Heart right ventricle (tissue), 16 donors: ENCODE measurements at regions not wholly inside any gene's neighbourhood (a gene's known extent, or its start where the extent isn't known, plus 50 kb on each side); places are given as distances from the start of the nearest gene placed in this dataset.

ENCODE experiments used
- ATAC-seq, 8 donors: fragments of 200-7000 bp; cut with Tn5 transposase; one replicate each; pipeline ENCODE4 v1.9.1; 2020; ENCODE audit warnings: mild to moderate bottlenecking in 8 of 8, moderate library complexity in 8 of 8, moderate number of reproducible peaks in 1 of 8
- DNase-seq, 2 donors: peaks; one replicate each; pipeline ENCODE4 v3.0.0-alpha.2; 2020
- H3K27ac ChIP-seq, 10 donors: fragments of 200-600 bp; sonication (generic) in 2 of 10; one replicate each; pipeline versions ENCODE4 v1.5.0 to v1.8.0; 2020 to 2022; ENCODE audit warnings: mild to moderate bottlenecking in 3 of 10
- H3K27me3 ChIP-seq, 7 donors: fragments of 200-600 bp; one replicate each; pipeline ENCODE4 v1.8.0; 2021 to 2022; ENCODE audit warnings: mild to moderate bottlenecking in 2 of 7
- H3K36me3 ChIP-seq, 9 donors: fragments of 200-600 bp; sonication (generic) in 1 of 9; one replicate each; pipeline versions ENCODE4 v1.5.0 to v1.8.0; 2020 to 2022; ENCODE audit warnings: mild to moderate bottlenecking in 2 of 9
- H3K4me1 ChIP-seq, 9 donors: fragments of 200-600 bp; sonication (generic) in 1 of 9; one replicate each; pipeline versions ENCODE4 v1.5.0 to v1.8.0; 2020 to 2022; ENCODE audit warnings: mild to moderate bottlenecking in 4 of 9
- H3K4me3 ChIP-seq, 10 donors: fragments of 200-600 bp; sonication (generic) in 2 of 10; one replicate each; pipeline versions ENCODE4 v1.5.0 to v1.8.0; 2020 to 2022; ENCODE audit warnings: mild to moderate bottlenecking in 7 of 10, moderate library complexity in 2 of 10
- H3K9me3 ChIP-seq, 11 donors: fragments of 200-600 bp in 10 of 11; sonication (generic) in 2 of 11; one replicate each; pipeline versions ENCODE4 v1.5.0 to v1.8.0; 2013 to 2022; ENCODE audit warnings: mild to moderate bottlenecking in 2 of 11, control low read depth in 1 of 11, moderate library complexity in 1 of 11
- WGBS, 2 donors: extraction: QIAGEN DNeasy Blood & Tissue Kit; methylation state at CpG; one replicate each; pipeline ENCODE4 v1.1.7; 2013; ENCODE audit warnings: inconsistent platforms in 1 of 2; 5-methylcytosine and 5-hydroxymethylcytosine counted together
- intact Hi-C, 10 donors: fragments of 100-400 bp; cut with DNase I; formaldehyde crosslinking; loops; one replicate each; pipeline versions ENCODE4 v1.11.1 to v1.14.2; 2022
- TF ChIP-seq, protein P1 (sequence below), 9 donors: fragments of 200-600 bp; sonication (generic) in 2 of 9; IDR thresholded peaks; one replicate each; pipeline versions ENCODE4 v1.5.0 to v1.8.0; 2021 to 2022; ENCODE audit warnings: antibody characterized with exemption in 9 of 9, mild to moderate bottlenecking in 5 of 9, moderate library complexity in 1 of 9
- donor health status: Arrhythmogenic right ventricular cardiomyopathy.
- donor health status: ischemic (EF 13 %, LVEDD 7.1; RV severe dilation, severe dysfunction).
- donor health status: healthy with polysubstance abuse.
- donor health status: DM: no; HTN: yes; CAD: no.
- donor health status: DM: no; HTN: no; CAD: no.
- donor health status: ischemic (EF 25% LVEDD 6.9; RV normal size, moderate dysfunction).
- donor health status: ischemic (EF 25% LVEDD 5.7; RV mildly dilated, moderate dysfunction).
- donor health status: healthy.
- donor health status: DM: yes; HTN: yes; CAD: no.
- donor health status: Ischemic cardiomyopathy.
- donor health status: ischemic (EF 35%, LVEDD 5.7; RV mildly dilated, moderate dysfunction).
- donor health status: nonischemic (EF 11% LVEDD 7.7; RV severe dilation, severe dysfunction).
- donor health status: DM: yes; HTN: yes; CAD: no.
- donor health status: PGD.
- donor health status: ischemic (EF 29% LVEDD 5.4; RV normal size, mild dysfunction).
- donor health status: nonischemic (EF 23%, LVEDD 6.1; RV moderate dilation, normal function).

DNA sequence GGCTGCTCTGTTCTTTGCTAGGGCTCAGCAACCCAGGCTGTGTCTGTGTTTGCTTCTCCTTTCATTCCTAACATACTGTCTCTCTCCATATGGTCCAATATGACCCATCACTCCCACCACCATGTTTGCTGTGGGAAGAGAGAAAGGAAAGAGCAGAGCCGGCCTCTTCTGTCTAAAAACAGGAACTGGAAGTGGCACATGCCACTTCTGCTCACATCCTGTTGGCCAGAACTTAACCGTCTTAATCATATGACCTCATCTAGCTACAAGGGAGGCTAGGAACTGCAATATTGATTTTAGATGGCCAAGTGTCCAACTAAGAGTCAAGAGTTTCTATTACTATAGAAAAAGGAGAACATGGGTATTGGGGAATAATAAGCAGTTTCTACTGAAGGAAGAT lies 212.5 kb upstream of the CHD6 start:
- no peaks in the 10 kb centered on the region for H3K4me1 ChIP-seq
- TF ChIP-seq, protein P1, sequence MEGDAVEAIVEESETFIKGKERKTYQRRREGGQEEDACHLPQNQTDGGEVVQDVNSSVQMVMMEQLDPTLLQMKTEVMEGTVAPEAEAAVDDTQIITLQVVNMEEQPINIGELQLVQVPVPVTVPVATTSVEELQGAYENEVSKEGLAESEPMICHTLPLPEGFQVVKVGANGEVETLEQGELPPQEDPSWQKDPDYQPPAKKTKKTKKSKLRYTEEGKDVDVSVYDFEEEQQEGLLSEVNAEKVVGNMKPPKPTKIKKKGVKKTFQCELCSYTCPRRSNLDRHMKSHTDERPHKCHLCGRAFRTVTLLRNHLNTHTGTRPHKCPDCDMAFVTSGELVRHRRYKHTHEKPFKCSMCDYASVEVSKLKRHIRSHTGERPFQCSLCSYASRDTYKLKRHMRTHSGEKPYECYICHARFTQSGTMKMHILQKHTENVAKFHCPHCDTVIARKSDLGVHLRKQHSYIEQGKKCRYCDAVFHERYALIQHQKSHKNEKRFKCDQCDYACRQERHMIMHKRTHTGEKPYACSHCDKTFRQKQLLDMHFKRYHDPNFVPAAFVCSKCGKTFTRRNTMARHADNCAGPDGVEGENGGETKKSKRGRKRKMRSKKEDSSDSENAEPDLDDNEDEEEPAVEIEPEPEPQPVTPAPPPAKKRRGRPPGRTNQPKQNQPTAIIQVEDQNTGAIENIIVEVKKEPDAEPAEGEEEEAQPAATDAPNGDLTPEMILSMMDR (IDR thresholded peaks at IDR 0.05): no peak
- H3K4me3 ChIP-seq: no peak overlapping the region
- ATAC-seq (no peak), DNase-seq (no peak)
- WGBS, 2 donors: 42 to 74% methylated on average over 2 of the region's 2 CpGs
- no peak overlapping the region for H3K27ac ChIP-seq
- peaks cover 0 to 3% (median 0%) of the 10 kb centered on the region in 11 donors for H3K9me3 ChIP-seq
- H3K27me3 ChIP-seq: peaks cover 0 to 43% (median 15%) of the 10 kb centered on the region in 7 donors
- H3K36me3 ChIP-seq: no peaks in the 10 kb centered on the region
- intact Hi-C loops: no loop called here

DNA sequence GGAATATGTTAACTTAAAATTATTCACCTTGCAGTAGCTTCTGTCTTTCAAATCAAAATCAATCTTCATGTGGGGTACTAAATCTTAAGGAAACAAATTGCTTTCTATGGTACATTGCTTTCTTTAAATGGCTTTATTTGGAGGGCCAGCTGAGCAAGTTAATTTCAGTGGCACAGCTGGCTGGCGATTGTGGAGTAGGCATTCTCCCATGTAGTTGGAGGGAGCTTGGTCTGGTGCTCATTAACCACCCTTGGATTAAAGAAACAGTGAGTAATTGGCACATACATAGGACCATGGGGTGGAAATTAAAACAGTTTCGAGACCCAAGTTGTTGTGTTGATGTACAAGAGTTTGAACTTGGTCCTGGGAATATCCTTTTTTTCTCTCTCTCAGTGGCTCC lies 201.3 kb upstream of the CHD6 start:
- TF ChIP-seq, protein P1 (IDR thresholded peaks at IDR 0.05): no peak
- Histone ChIP-seq H3K27ac (no peak overlapping the region), H3K36me3 (no peaks in the 10 kb centered on the region), H3K27me3 (peaks cover 0 to 19% (median 0%) of the 10 kb centered on the region in 7 donors), H3K4me1 (no peaks in the 10 kb centered on the region), H3K4me3 (no peak overlapping the region), H3K9me3 (peaks cover 0 to 4% (median 0%) of the 10 kb centered on the region in 11 donors)
- intact Hi-C loops: no loop called here
- ATAC-seq: no peak
- WGBS, 2 donors: 65 to 76% methylated on average over 2 of the region's 2 CpGs
- DNase-seq: no peak

DNA sequence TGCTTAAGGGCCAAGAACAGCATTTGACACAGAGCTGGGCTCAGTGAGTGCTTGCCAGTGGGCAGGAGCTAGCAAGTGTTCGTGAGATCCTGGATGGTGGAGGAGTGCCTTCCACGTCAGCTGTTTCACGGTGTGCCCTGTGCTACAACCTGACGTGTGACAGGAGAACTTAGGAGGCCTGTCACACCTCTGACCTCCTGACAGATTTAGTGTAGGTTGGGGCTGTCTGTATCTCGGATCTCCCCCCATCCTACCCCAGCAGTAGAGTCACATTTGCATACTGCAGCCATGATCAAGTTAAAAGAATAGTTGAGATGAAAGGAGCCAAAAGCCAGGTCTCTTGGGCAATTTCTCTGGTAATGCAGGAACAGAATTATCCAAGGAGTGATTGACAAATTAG lies 200.8 kb upstream of the CHD6 start:
- 42 to 49% methylated on average over 5 of the region's 5 CpGs for WGBS, 2 donors
- no peak for ATAC-seq
- peaks cover 0 to 19% (median 0%) of the 10 kb centered on the region in 7 donors for H3K27me3 ChIP-seq
- intact Hi-C loops: no loop called here
- TF ChIP-seq, protein P1 (IDR thresholded peaks at IDR 0.05): no peak
- H3K4me3 ChIP-seq: no peak overlapping the region
- no peaks in the 10 kb centered on the region for H3K36me3 ChIP-seq
- H3K27ac ChIP-seq: no peak overlapping the region
- H3K4me1 ChIP-seq: no peaks in the 10 kb centered on the region
- DNase-seq: no peak
- peaks cover 0 to 4% (median 0%) of the 10 kb centered on the region in 11 donors for H3K9me3 ChIP-seq

DNA sequence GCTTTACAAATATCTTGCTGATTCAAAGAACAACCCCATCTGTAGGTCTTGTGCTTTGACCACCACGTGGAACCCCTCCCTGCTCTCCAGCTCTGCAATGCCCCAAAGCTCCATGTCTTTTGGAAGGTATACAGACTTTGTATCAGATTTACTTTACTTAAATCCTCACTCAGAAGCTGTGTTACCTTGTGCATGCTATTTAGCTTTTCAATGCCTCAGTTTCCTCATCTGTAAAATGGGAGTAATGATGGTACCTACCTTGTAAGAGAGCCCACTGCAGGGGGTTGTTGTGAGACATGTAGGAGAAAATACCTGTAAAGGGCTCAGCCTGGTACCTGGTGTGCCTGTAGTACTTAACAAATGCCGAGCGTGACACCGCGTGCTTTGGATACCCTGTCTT lies 200.2 kb upstream of the CHD6 start:
- Histone ChIP-seq H3K36me3 (no peaks in the 10 kb centered on the region), H3K9me3 (peaks cover 0 to 4% (median 0%) of the 10 kb centered on the region in 11 donors), H3K4me1 (no peaks in the 10 kb centered on the region), H3K4me3 (no peak overlapping the region), H3K27ac (no peak overlapping the region), H3K27me3 (peaks cover 0 to 19% (median 0%) of the 10 kb centered on the region in 7 donors)
- DNase-seq (no peak), ATAC-seq (no peak)
- TF ChIP-seq, protein P1 (IDR thresholded peaks at IDR 0.05): no peak
- 82 to 89% methylated on average over 5 of the region's 5 CpGs for WGBS, 2 donors
- intact Hi-C loops: no loop called here
